Keratinocyte (primary cell): ENCODE measurements at regions not wholly inside any gene's neighbourhood (a gene's known extent, or its start where the extent isn't known, plus 50 kb on each side); places are given as distances from the start of the nearest gene placed in this dataset.

ENCODE experiments used
- DNase-seq: peaks from one replicate; pipeline ENCODE4 v3.0.0-alpha.2; 2011; ENCODE audit warnings: low read depth, missing footprints, low spot score
- FAIRE-seq: peaks from 2 replicates; lab custom pipeline; 2011; peaks lifted over from hg19 to GRCh38; lab: Jason Lieb, UNC
- H2AFZ ChIP-seq: 2 replicates; pipeline ENCODE4 v1.6.0; 2012; ENCODE audit warnings: low read length, control low read depth, inconsistent platforms; ENCODE audit not compliant: control insufficient read depth
- H3K27ac ChIP-seq: 2 replicates; pipeline ENCODE4 v1.5.1; 2011; ENCODE audit warnings: low read length; ENCODE audit not compliant: control insufficient read depth, insufficient read depth
- H3K27me3 ChIP-seq: 3 replicates; pipeline ENCODE4 v1.6.0; 2011; ENCODE audit warnings: low read length; ENCODE audit not compliant: control insufficient read depth, insufficient read depth; ENCODE audit errors: extremely low read depth
- H3K36me3 ChIP-seq, 2 experiments: 2 replicates in 1 of 2; 3 replicates in 1 of 2; pipeline ENCODE4 v1.5.1; 2011; ENCODE audit warnings: low read length in 2 of 2, mild to moderate bottlenecking in 1 of 2; ENCODE audit not compliant: control insufficient read depth in 2 of 2, insufficient read depth in 2 of 2; ENCODE audit errors: extremely low read depth in 1 of 2
- H3K4me1 ChIP-seq: 3 replicates; pipeline ENCODE4 v1.5.1; 2011; ENCODE audit warnings: low read length; ENCODE audit not compliant: control insufficient read depth, insufficient read depth; ENCODE audit errors: extremely low read depth
- H3K4me2 ChIP-seq: 3 replicates; pipeline ENCODE4 v1.6.0; 2011; ENCODE audit warnings: low read depth, low read length; ENCODE audit not compliant: control insufficient read depth, insufficient read depth; ENCODE audit errors: extremely low read depth
- H3K4me3 ChIP-seq, 3 experiments: fragments of 200-600 bp in 1 of 3; sonication (generic) in 1 of 3; 2 replicates in 2 of 3; 3 replicates in 1 of 3; pipeline ENCODE4 v1.5.1; 2011 to 2016; ENCODE audit warnings: low read length in 3 of 3, mild to moderate bottlenecking in 3 of 3, control low read depth in 2 of 3, inconsistent platforms in 1 of 3, low read depth in 1 of 3, mixed read lengths in 1 of 3, mixed run types in 1 of 3, moderate library complexity in 1 of 3; ENCODE audit not compliant: control insufficient read depth in 2 of 3, insufficient read depth in 2 of 3; ENCODE audit errors: extremely low read depth in 1 of 3
- H3K79me2 ChIP-seq: 2 replicates; pipeline ENCODE4 v1.6.0; 2012; ENCODE audit warnings: low read length; ENCODE audit not compliant: control insufficient read depth, insufficient read depth
- H3K9ac ChIP-seq: 3 replicates; pipeline ENCODE4 v1.6.0; 2011; ENCODE audit warnings: low read length; ENCODE audit not compliant: control insufficient read depth, insufficient read depth; ENCODE audit errors: extremely low read depth
- H3K9me1 ChIP-seq: 3 replicates; pipeline ENCODE4 v1.6.0; 2011; ENCODE audit warnings: low read length; ENCODE audit not compliant: control insufficient read depth, insufficient read depth; ENCODE audit errors: extremely low read depth
- H3K9me3 ChIP-seq: 2 replicates; pipeline ENCODE4 v1.5.1; 2012; ENCODE audit warnings: low read depth, low read length; ENCODE audit not compliant: control insufficient read depth
- H4K20me1 ChIP-seq: 3 replicates; pipeline ENCODE4 v1.6.0; 2011; ENCODE audit warnings: low read length; ENCODE audit not compliant: control insufficient read depth, insufficient read depth; ENCODE audit errors: extremely low read depth
- EZH2 ChIP-seq: IDR thresholded peaks from one replicate; pipeline ENCODE4 v1.6.1; 2012; ENCODE audit warnings: inconsistent platforms, mild to moderate bottlenecking, low read length, moderate library complexity
- dilution Hi-C: fragments of 300-500 bp; cut with MboI; formaldehyde crosslinking; loops from one replicate; pipeline ENCODE4 v1.7.0; 2020; ENCODE audit warnings: low sequenced_read_pairs; ENCODE audit not compliant: extremely low pct_ligation_motif_present
- TF ChIP-seq, protein P1 (sequence below), 3 experiments: IDR thresholded peaks in 1 of 3; conservative IDR thresholded peaks in 1 of 3; optimal IDR thresholded peaks in 1 of 3; 2 replicates in 2 of 3; 3 replicates in 1 of 3; pipeline versions ENCODE3 to v1.5.1; 2011; ENCODE audit warnings: low read length in 3 of 3, mild to moderate bottlenecking in 3 of 3, moderate library complexity in 2 of 3, control low read depth in 1 of 3, inconsistent platforms in 1 of 3; ENCODE audit not compliant: insufficient read depth in 2 of 3; ENCODE audit errors: extremely low read depth in 1 of 3

DNA sequence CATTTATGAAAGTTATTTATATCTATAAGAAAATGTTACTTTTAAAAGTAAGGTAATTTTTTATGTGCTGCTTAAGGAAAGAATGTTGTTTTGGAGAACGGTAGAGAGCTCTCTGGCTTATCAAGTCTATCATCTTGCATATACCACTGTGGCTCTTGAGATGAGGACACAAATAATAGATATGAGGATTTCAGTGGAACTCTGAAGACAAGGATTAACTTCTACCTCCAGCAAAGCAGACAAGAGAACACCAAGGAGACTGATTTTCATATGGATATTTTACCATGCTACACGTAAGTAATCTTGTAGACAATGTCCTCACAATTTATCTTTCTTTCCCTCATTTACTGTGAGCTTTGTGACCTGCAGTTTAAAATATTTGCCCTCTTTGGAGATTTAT is 557.5 kb upstream of the NDST4 start:
- Histone ChIP-seq H3K36me3 (no peaks in the 10 kb centered on the region), H3K4me1 (no peaks in the 10 kb centered on the region), H3K27ac (no peak overlapping the region), H4K20me1 (no peaks in the 10 kb centered on the region), H3K9me3 (no peaks in the 10 kb centered on the region), H3K27me3 (no peaks in the 10 kb centered on the region), H3K4me3 (no peak overlapping the region), H3K9ac (no peak overlapping the region), H3K79me2 (no peaks in the 10 kb centered on the region), H2AFZ (no peak overlapping the region), H3K9me1 (no peaks in the 10 kb centered on the region), H3K4me2 (no peak overlapping the region)
- FAIRE-seq, result no peak
- dilution Hi-C loops, result no loop called here
- no peak for DNase-seq
- TF ChIP-seq EZH2, result no peak
- TF ChIP-seq, protein P1, sequence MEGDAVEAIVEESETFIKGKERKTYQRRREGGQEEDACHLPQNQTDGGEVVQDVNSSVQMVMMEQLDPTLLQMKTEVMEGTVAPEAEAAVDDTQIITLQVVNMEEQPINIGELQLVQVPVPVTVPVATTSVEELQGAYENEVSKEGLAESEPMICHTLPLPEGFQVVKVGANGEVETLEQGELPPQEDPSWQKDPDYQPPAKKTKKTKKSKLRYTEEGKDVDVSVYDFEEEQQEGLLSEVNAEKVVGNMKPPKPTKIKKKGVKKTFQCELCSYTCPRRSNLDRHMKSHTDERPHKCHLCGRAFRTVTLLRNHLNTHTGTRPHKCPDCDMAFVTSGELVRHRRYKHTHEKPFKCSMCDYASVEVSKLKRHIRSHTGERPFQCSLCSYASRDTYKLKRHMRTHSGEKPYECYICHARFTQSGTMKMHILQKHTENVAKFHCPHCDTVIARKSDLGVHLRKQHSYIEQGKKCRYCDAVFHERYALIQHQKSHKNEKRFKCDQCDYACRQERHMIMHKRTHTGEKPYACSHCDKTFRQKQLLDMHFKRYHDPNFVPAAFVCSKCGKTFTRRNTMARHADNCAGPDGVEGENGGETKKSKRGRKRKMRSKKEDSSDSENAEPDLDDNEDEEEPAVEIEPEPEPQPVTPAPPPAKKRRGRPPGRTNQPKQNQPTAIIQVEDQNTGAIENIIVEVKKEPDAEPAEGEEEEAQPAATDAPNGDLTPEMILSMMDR (optimal IDR thresholded peaks at IDR 0.05 in 1 of 3, IDR thresholded peaks at IDR 0.05 in 1 of 3, conservative IDR thresholded peaks at IDR 0.05 in 1 of 3; ENCODE audit: extremely low read depth in 1 of 3, insufficient read depth in 2 of 3, low read length in 3 of 3), result no peak

DNA sequence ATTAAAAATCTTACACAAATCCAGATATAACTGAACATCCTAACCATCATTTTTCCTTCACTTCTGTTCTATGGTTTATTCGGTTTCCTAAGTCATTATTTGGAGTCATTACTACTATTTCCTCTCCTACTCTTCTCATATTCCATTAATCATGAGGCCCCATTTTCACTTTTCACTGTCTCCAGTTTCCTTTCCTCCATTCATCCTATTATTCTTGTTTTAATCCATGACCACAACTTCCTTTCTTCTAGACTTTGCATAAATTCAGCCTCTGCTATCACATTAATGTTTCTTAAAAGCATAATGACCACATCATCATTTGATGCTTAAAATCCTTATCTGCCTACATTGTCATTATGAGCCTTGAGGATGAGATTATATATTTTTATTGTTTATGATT is 555.0 kb upstream of the NDST4 start:
- DNase-seq (no peak), FAIRE-seq (no peak)
- Histone ChIP-seq H4K20me1 (no peaks in the 10 kb centered on the region), H3K4me3 (no peak overlapping the region), H3K27ac (no peak overlapping the region), H3K9me3 (no peaks in the 10 kb centered on the region), H3K36me3 (no peaks in the 10 kb centered on the region), H3K79me2 (no peaks in the 10 kb centered on the region), H3K9ac (no peak overlapping the region), H2AFZ (no peak overlapping the region), H3K4me2 (no peak overlapping the region), H3K9me1 (no peaks in the 10 kb centered on the region), H3K4me1 (no peaks in the 10 kb centered on the region), H3K27me3 (no peaks in the 10 kb centered on the region)
- TF ChIP-seq, protein P1 (optimal IDR thresholded peaks at IDR 0.05 in 1 of 3, IDR thresholded peaks at IDR 0.05 in 1 of 3, conservative IDR thresholded peaks at IDR 0.05 in 1 of 3; ENCODE audit: extremely low read depth in 1 of 3, insufficient read depth in 2 of 3, low read length in 3 of 3), result no peak
- no peak for TF ChIP-seq EZH2
- dilution Hi-C loops, result no loop called here
